ENCODE measurements at regions not wholly inside any gene's neighbourhood (a gene's known extent, or its start where the extent isn't known, plus 50 kb on each side); places are given as distances from the start of the nearest gene placed in this dataset.

GRCh38 chr19:31658993-31659896 is 310.0 kb upstream of the TSHZ3 start:
- TF ChIP-seq, protein P1, sequence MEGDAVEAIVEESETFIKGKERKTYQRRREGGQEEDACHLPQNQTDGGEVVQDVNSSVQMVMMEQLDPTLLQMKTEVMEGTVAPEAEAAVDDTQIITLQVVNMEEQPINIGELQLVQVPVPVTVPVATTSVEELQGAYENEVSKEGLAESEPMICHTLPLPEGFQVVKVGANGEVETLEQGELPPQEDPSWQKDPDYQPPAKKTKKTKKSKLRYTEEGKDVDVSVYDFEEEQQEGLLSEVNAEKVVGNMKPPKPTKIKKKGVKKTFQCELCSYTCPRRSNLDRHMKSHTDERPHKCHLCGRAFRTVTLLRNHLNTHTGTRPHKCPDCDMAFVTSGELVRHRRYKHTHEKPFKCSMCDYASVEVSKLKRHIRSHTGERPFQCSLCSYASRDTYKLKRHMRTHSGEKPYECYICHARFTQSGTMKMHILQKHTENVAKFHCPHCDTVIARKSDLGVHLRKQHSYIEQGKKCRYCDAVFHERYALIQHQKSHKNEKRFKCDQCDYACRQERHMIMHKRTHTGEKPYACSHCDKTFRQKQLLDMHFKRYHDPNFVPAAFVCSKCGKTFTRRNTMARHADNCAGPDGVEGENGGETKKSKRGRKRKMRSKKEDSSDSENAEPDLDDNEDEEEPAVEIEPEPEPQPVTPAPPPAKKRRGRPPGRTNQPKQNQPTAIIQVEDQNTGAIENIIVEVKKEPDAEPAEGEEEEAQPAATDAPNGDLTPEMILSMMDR (IDR thresholded peaks at IDR 0.05) = no peak
- TF ChIP-seq POLR2A (IDR thresholded peaks at IDR 0.05) (no peak), POLR2AphosphoS5 (IDR thresholded peaks at IDR 0.05) (no peak)

All from upper lobe of left lung (tissue), 4 donors.